ENCODE measurements at regions not wholly inside any gene's neighbourhood (a gene's known extent, or its start where the extent isn't known, plus 50 kb on each side); places are given as distances from the start of the nearest gene placed in this dataset.
"Not testable (repeated sequence)": the region's sequence is repeated elsewhere in the genome, so short reads cannot be mapped to it uniquely, and the experiment has no call there.

GRCh38 chr2:210938228-210938627 is 381.8 kb downstream of the CPS1 start:
- DNase-seq (ENCODE audit: extremely low spot score): no peak
- no peak for TF ChIP-seq SUZ12 (IDR thresholded peaks at IDR 0.05)
- TF ChIP-seq NFRKB (IDR thresholded peaks at IDR 0.05): no peak
- no peak for TF ChIP-seq HDGF (IDR thresholded peaks at IDR 0.05; ENCODE audit: borderline replicate concordance)
- no peak for TF ChIP-seq ARNT (IDR thresholded peaks at IDR 0.05)
- no peak for TF ChIP-seq BHLHE40 (IDR thresholded peaks at IDR 0.05; ENCODE audit: borderline replicate concordance)
- no peak for TF ChIP-seq ZNF384 (IDR thresholded peaks at IDR 0.05)
- no peak for TF ChIP-seq LEF1 (IDR thresholded peaks at IDR 0.05; ENCODE audit: borderline replicate concordance)
- no peak for TF ChIP-seq FOXK2 (IDR thresholded peaks at IDR 0.05)
- TF ChIP-seq PKNOX1 (IDR thresholded peaks at IDR 0.05): no peak
- TF ChIP-seq TARDBP (IDR thresholded peaks at IDR 0.05): no peak
- TF ChIP-seq FOXM1 (IDR thresholded peaks at IDR 0.05; ENCODE audit: borderline replicate concordance): no peak
- no peak for TF ChIP-seq FOXA1 (IDR thresholded peaks at IDR 0.05)
- TF ChIP-seq ELF4 (IDR thresholded peaks at IDR 0.05): no peak
- no peak for TF ChIP-seq L3MBTL2 (conservative IDR thresholded peaks at IDR 0.05)
- TF ChIP-seq CTBP1 (IDR thresholded peaks at IDR 0.05; ENCODE audit: borderline replicate concordance): no peak
- no peak for TF ChIP-seq SP1 (IDR thresholded peaks at IDR 0.05)
- POLR2A ChIA-PET: no interaction called here
- CTCF ChIA-PET: no interaction called here

- POLR2A ChIA-PET: no interaction called here
- CTCF ChIA-PET: no interaction called here
- no peak for DNase-seq (ENCODE audit: extremely low spot score)
- TF ChIP-seq LEF1 (IDR thresholded peaks at IDR 0.05; ENCODE audit: borderline replicate concordance): no peak
- no peak for TF ChIP-seq FOXA1 (IDR thresholded peaks at IDR 0.05)
- no peak for TF ChIP-seq NFRKB (IDR thresholded peaks at IDR 0.05)
- TF ChIP-seq HDGF (IDR thresholded peaks at IDR 0.05; ENCODE audit: borderline replicate concordance): no peak
- TF ChIP-seq CTBP1 (IDR thresholded peaks at IDR 0.05; ENCODE audit: borderline replicate concordance): no peak
- TF ChIP-seq BHLHE40 (IDR thresholded peaks at IDR 0.05; ENCODE audit: borderline replicate concordance): no peak
- TF ChIP-seq FOXM1 (IDR thresholded peaks at IDR 0.05; ENCODE audit: borderline replicate concordance): no peak
- no peak for TF ChIP-seq SP1 (IDR thresholded peaks at IDR 0.05)
- TF ChIP-seq ELF4 (IDR thresholded peaks at IDR 0.05): no peak
These were observed 390.0 kb downstream of the CPS1 start for GRCh38 chr2:210946395-210946794.

- CTCF ChIA-PET, POLR2A ChIA-PET: not testable (repeated sequence)
These were observed 394.1 kb downstream of the CPS1 start for GRCh38 chr2:210950434-210951060.

GRCh38 chr2:210954386-210954907 is 398.0 kb downstream of the CPS1 start:
- DNase-seq (ENCODE audit: extremely low spot score): no peak
- POLR2A ChIA-PET: no interaction called here
- CTCF ChIA-PET: no interaction called here
- TF ChIP-seq PKNOX1 (IDR thresholded peaks at IDR 0.05) (no peak), BHLHE40 (IDR thresholded peaks at IDR 0.05; ENCODE audit: borderline replicate concordance) (no peak), TARDBP (IDR thresholded peaks at IDR 0.05) (no peak), SP1 (IDR thresholded peaks at IDR 0.05) (no peak), ARNT (IDR thresholded peaks at IDR 0.05) (no peak), SUZ12 (IDR thresholded peaks at IDR 0.05) (no peak), ZNF384 (IDR thresholded peaks at IDR 0.05) (no peak), HDGF (IDR thresholded peaks at IDR 0.05; ENCODE audit: borderline replicate concordance) (no peak), CTBP1 (IDR thresholded peaks at IDR 0.05; ENCODE audit: borderline replicate concordance) (no peak), L3MBTL2 (conservative IDR thresholded peaks at IDR 0.05) (no peak), FOXM1 (IDR thresholded peaks at IDR 0.05; ENCODE audit: borderline replicate concordance) (no peak), LEF1 (IDR thresholded peaks at IDR 0.05; ENCODE audit: borderline replicate concordance) (no peak), NFRKB (IDR thresholded peaks at IDR 0.05) (no peak)

More at GRCh38 chr2:210950434-210951060, 394.1 kb downstream of the CPS1 start:
- not testable (repeated sequence) for DNase-seq (ENCODE audit: extremely low spot score)

DNA sequence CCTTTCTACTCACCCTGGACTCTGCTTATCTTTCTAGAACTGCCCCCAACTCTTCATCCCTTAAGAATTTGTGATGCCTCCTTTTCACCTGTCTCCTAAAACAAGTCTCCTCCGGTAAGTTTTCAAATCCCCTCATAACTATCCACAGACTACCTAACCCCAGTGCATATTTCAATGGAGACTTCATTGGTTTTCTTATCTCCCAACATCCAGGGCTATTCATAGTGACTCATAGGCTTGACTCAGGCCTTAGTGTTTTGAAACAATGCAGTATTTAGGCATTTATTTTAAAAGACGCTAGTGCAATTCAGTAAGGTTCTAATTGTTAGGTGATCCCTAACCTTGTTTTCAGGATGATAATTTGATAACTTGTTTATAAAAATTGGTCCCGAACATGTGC is 399.2 kb downstream of the CPS1 start:
- TF ChIP-seq CTBP1 (IDR thresholded peaks at IDR 0.05; ENCODE audit: borderline replicate concordance): no peak
- TF ChIP-seq HDGF (IDR thresholded peaks at IDR 0.05; ENCODE audit: borderline replicate concordance): no peak
- no peak for TF ChIP-seq TARDBP (IDR thresholded peaks at IDR 0.05)
- no peak for TF ChIP-seq SUZ12 (IDR thresholded peaks at IDR 0.05)
- no peak for TF ChIP-seq ELF4 (IDR thresholded peaks at IDR 0.05)
- TF ChIP-seq FOXK2 (IDR thresholded peaks at IDR 0.05): no peak
- no peak for TF ChIP-seq FOXA1 (IDR thresholded peaks at IDR 0.05)
- TF ChIP-seq ARNT (IDR thresholded peaks at IDR 0.05): no peak
- no peak for TF ChIP-seq SP1 (IDR thresholded peaks at IDR 0.05)
- no peak for TF ChIP-seq LEF1 (IDR thresholded peaks at IDR 0.05; ENCODE audit: borderline replicate concordance)
- no peak for TF ChIP-seq FOXM1 (IDR thresholded peaks at IDR 0.05; ENCODE audit: borderline replicate concordance)
- TF ChIP-seq PKNOX1 (IDR thresholded peaks at IDR 0.05): no peak
- DNase-seq (ENCODE audit: extremely low spot score): no peak
- POLR2A ChIA-PET: no interaction called here
- CTCF ChIA-PET: no interaction called here

DNA sequence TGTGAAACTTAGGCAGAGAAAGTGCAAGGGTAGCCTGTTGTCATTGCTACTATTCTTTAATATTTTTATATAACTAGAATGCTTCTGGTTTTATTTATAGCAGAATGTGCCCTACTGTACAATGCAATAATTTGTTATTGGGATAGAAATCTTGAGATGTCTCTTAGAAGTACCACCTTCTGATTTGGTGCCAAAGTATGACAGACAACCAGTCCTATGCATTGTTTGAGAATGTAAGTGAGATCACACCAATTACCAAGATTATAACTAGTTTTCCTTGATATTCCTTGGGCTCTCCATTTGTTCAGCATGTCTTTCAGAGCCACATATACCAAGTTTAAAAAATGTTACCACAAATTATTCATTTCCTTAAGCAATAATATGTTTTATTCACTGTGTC is 399.7 kb downstream of the CPS1 start:
- TF ChIP-seq SP1 (IDR thresholded peaks at IDR 0.05) (no peak), NFRKB (IDR thresholded peaks at IDR 0.05) (no peak), FOXK2 (IDR thresholded peaks at IDR 0.05) (no peak), SUZ12 (IDR thresholded peaks at IDR 0.05) (no peak), ELF4 (IDR thresholded peaks at IDR 0.05) (no peak), L3MBTL2 (conservative IDR thresholded peaks at IDR 0.05) (no peak), FOXM1 (IDR thresholded peaks at IDR 0.05; ENCODE audit: borderline replicate concordance) (no peak), CTBP1 (IDR thresholded peaks at IDR 0.05; ENCODE audit: borderline replicate concordance) (no peak), BHLHE40 (IDR thresholded peaks at IDR 0.05; ENCODE audit: borderline replicate concordance) (no peak), ZNF384 (IDR thresholded peaks at IDR 0.05) (no peak), HDGF (IDR thresholded peaks at IDR 0.05; ENCODE audit: borderline replicate concordance) (no peak), PKNOX1 (IDR thresholded peaks at IDR 0.05) (no peak), FOXA1 (IDR thresholded peaks at IDR 0.05) (no peak), LEF1 (IDR thresholded peaks at IDR 0.05; ENCODE audit: borderline replicate concordance) (no peak), ARNT (IDR thresholded peaks at IDR 0.05) (no peak), TARDBP (IDR thresholded peaks at IDR 0.05) (no peak)
- POLR2A ChIA-PET: no interaction called here
- CTCF ChIA-PET: no interaction called here
- DNase-seq (ENCODE audit: extremely low spot score): no peak
